ENCODE measurements at regions not wholly inside any gene's neighbourhood (a gene's known extent, or its start where the extent isn't known, plus 50 kb on each side); places are given as distances from the start of the nearest gene placed in this dataset.

GRCh38 chr9:95822583-95823431 lies 52.7 kb upstream of the ERCC6L2 start:
- SMC1A ChIA-PET (ENCODE audit: uncharacterized antibody, unreplicated experiment), result interaction anchor here (0.6 to 1.4 kb wide), 3 partner anchors 30 to 105 kb away, joined by 3 read pairs; no protein-coding TSS in a partner anchor
- TF ChIP-seq HDAC6 (IDR thresholded peaks at IDR 0.05; ENCODE audit: unreplicated experiment) (no peak), SIN3A (IDR thresholded peaks at IDR 0.05; ENCODE audit: low read depth, low read length) (no peak), PKNOX1 (IDR thresholded peaks at IDR 0.05) (peak; percentile 15; the same call in 1 of the 2 replicates), BCL11A (IDR thresholded peaks at IDR 0.05; ENCODE audit: low read depth, low read length) (peak; percentile 89), CHD1 (IDR thresholded peaks at IDR 0.05; ENCODE audit: low read depth, low read length) (no peak), TCF7 (IDR thresholded peaks at IDR 0.05; ENCODE audit: borderline replicate concordance) (peak; percentile 99), RUNX3 (IDR thresholded peaks at IDR 0.05; ENCODE audit: low read length) (peak; percentile 100), ASH2L (IDR thresholded peaks at IDR 0.05; ENCODE audit: borderline replicate concordance, low read depth) (no peak), CBX5 (IDR thresholded peaks at IDR 0.05; ENCODE audit: low read depth) (0 out of 2 replicates have a peak, but pooled peaks have one; percentile 37), PML (IDR thresholded peaks at IDR 0.05; ENCODE audit: low read length) (peak; percentile 70), TARDBP (IDR thresholded peaks at IDR 0.05; ENCODE audit: borderline replicate concordance) (no peak), ZNF217 (IDR thresholded peaks at IDR 0.05) (peak; percentile 95), MLLT1 (IDR thresholded peaks at IDR 0.05) (peak; percentile 80), SUPT20H (IDR thresholded peaks at IDR 0.05; ENCODE audit: borderline replicate concordance, control insufficient read depth, low read depth, low read length) (no peak), DPF2 (IDR thresholded peaks at IDR 0.05) (peak; percentile 88), SPI1 (IDR thresholded peaks at IDR 0.05; ENCODE audit: borderline replicate concordance, insufficient read depth, low read depth, low read length) (no peak), NFIC (IDR thresholded peaks at IDR 0.05; ENCODE audit: low read depth, low read length) (peak; percentile 99), ZSCAN29 (IDR thresholded peaks at IDR 0.05) (no peak), NFYB (IDR thresholded peaks at IDR 0.05; ENCODE audit: insufficient read depth, low read depth, low read length) (no peak), PBX3 (IDR thresholded peaks at IDR 0.05; ENCODE audit: insufficient replicate concordance, low read depth, low read length) (no peak), NR2F1 (conservative IDR thresholded peaks at IDR 0.05) (peak; percentile 87), ZNF24 (IDR thresholded peaks at IDR 0.05) (peak; percentile 72)

More at GRCh38 chr9:95822583-95823431, 52.7 kb upstream of the ERCC6L2 start:
- H3K9ac ChIP-seq (ENCODE audit: control insufficient read depth, insufficient read depth, low read length), result no peak overlapping the region
- intact Hi-C loops (cut with micrococcal nuclease; ENCODE audit: unreplicated experiment) (loop anchor here (1.0 to 10.0 kb wide), 2 partner anchors 29 to 392 kb away; no protein-coding TSS in a partner anchor), in situ Hi-C loops (cut with MboI) (no loop called here)
- ATAC-seq, result peak; percentile 96
- POLR2A ChIA-PET, result no interaction called here
- no peaks in the 10 kb centered on the region for H3K36me3 ChIP-seq (ENCODE audit: control insufficient read depth in 2 of 2, insufficient read depth in 2 of 2, low read length in 1 of 2)
- 0 out of 2 replicates have a peak overlapping the region, but pooled peaks have one; percentile 15 for H3K27ac ChIP-seq (ENCODE audit: control insufficient read depth, insufficient read depth)
- peak; percentile 80 for FAIRE-seq
- no peaks in the 10 kb centered on the region for H3K79me2 ChIP-seq (ENCODE audit: control insufficient read depth, insufficient read depth, low read length)
- H3K4me1 ChIP-seq (ENCODE audit: control insufficient read depth, insufficient read depth, low read length), result peaks cover 25% of the 10 kb centered on the region
- peak; percentile 84 for DNase-seq (ENCODE audit: low read depth, low spot score)
- CTCF ChIA-PET, result no interaction called here
- 0 out of 2 replicates have a peak, but pooled peaks cover 3% of the 10 kb centered on the region for H4K20me1 ChIP-seq (ENCODE audit: control insufficient read depth, insufficient read depth)
- WGBS (ENCODE audit: insufficient coverage, insufficient replicate concordance, low lambda C conversion rate, missing lambda C conversion rate), result 3% methylated on average over 11 of the region's 11 CpGs
- H3K4me2 ChIP-seq (ENCODE audit: control insufficient read depth, insufficient read depth), result peak overlapping the region; percentile 88
- no peaks in the 10 kb centered on the region; the same call in 2 of the 3 replicates for H3K9me3 ChIP-seq (replicated peaks; ENCODE audit: control insufficient read depth, insufficient read depth, low read length)
- RAD21 ChIA-PET (ENCODE audit: unreplicated experiment), result interaction anchor here (1.7 kb wide), 1 partner anchor 9 kb away, joined by 3 read pairs; no protein-coding TSS in a partner anchor
- H2AFZ ChIP-seq (ENCODE audit: control insufficient read depth, low read depth, low read length), result no peak overlapping the region; the same call in 1 of the 2 replicates
- peak overlapping the region; percentile 32; the same call in 1 of the 2 replicates for H3K4me3 ChIP-seq
- H3K27me3 ChIP-seq (replicated peaks in 1 of 2; ENCODE audit: control insufficient read depth in 2 of 2, insufficient read depth in 2 of 2, low read length in 1 of 2), result peaks cover 0 to 3% of the 10 kb centered on the region in 2 experiments; a peak in 3 of 4 replicates
- no TSS peak for BruUV-seq (replicated peaks)
